ENCODE measurements at regions not wholly inside any gene's neighbourhood (a gene's known extent, or its start where the extent isn't known, plus 50 kb on each side); places are given as distances from the start of the nearest gene placed in this dataset.

GRCh38 chr9:81855538-81855937 lies 72.7 kb upstream of the SPATA31D4 start:
- peak; percentile 36 for DNase-seq (ENCODE audit: low read depth, low spot score)
- no peak overlapping the region for H3K4me3 ChIP-seq (ENCODE audit: low read depth, low read length)
- ChIA-PET POLR2A (no interaction called here), CTCF (interaction anchor here (0.6 to 1.8 kb wide), 5 partner anchors 15 to 752 kb away, joined by 3 to 7 read pairs (median 4); no protein-coding TSS in a partner anchor)
- TF ChIP-seq CTCF (IDR thresholded peaks at IDR 0.05; ENCODE audit: insufficient read depth, low read length, missing control alignments): no peak

GRCh38 chr9:81858657-81859430 lies 69.4 kb upstream of the SPATA31D4 start:
- POLR2A ChIA-PET: no interaction called here
- no peak for TF ChIP-seq CTCF (IDR thresholded peaks at IDR 0.05; ENCODE audit: insufficient read depth, low read length, missing control alignments)
- DNase-seq (ENCODE audit: low read depth, low spot score): no peak
- CTCF ChIA-PET: interaction anchor here (1.4 to 3.0 kb wide), 3 partner anchors 9 to 748 kb away, joined by 3 to 22 read pairs (median 7); no protein-coding TSS in a partner anchor
- no peak overlapping the region for H3K4me3 ChIP-seq (ENCODE audit: low read depth, low read length)

GRCh38 chr9:81860581-81860980 lies 67.6 kb upstream of the SPATA31D4 start:
- CTCF ChIA-PET: no interaction called here
- DNase-seq (ENCODE audit: low read depth, low spot score): no peak
- TF ChIP-seq CTCF (IDR thresholded peaks at IDR 0.05; ENCODE audit: insufficient read depth, low read length, missing control alignments): no peak
- POLR2A ChIA-PET: no interaction called here
- no peak overlapping the region for H3K4me3 ChIP-seq (ENCODE audit: low read depth, low read length)

GRCh38 chr9:81861644-81862043 lies 66.6 kb upstream of the SPATA31D4 start:
- H3K4me3 ChIP-seq (ENCODE audit: low read depth, low read length): no peak overlapping the region
- CTCF ChIA-PET: no interaction called here
- POLR2A ChIA-PET: no interaction called here
- TF ChIP-seq CTCF (IDR thresholded peaks at IDR 0.05; ENCODE audit: insufficient read depth, low read length, missing control alignments): no peak
- DNase-seq (ENCODE audit: low read depth, low spot score): peak; percentile 37

GRCh38 chr9:81868145-81868544 lies 60.1 kb upstream of the SPATA31D4 start:
- ChIA-PET CTCF (no interaction called here), POLR2A (no interaction called here)
- no peak for TF ChIP-seq CTCF (IDR thresholded peaks at IDR 0.05; ENCODE audit: insufficient read depth, low read length, missing control alignments)
- no peak overlapping the region for H3K4me3 ChIP-seq (ENCODE audit: low read depth, low read length)
- no peak for DNase-seq (ENCODE audit: low read depth, low spot score)

GRCh38 chr9:81871695-81872094 lies 56.5 kb upstream of the SPATA31D4 start:
- peak; percentile 26 for DNase-seq (ENCODE audit: low read depth, low spot score)
- ChIA-PET POLR2A (no interaction called here), CTCF (interaction anchor here (1.0 kb wide), 1 partner anchor 23 kb away, joined by 3 read pairs; no protein-coding TSS in a partner anchor)
- TF ChIP-seq CTCF (IDR thresholded peaks at IDR 0.05; ENCODE audit: insufficient read depth, low read length, missing control alignments): no peak
- H3K4me3 ChIP-seq (ENCODE audit: low read depth, low read length): no peak overlapping the region
